Fibroblast of pulmonary artery (primary cell): ENCODE measurements at regions not wholly inside any gene's neighbourhood (a gene's known extent, or its start where the extent isn't known, plus 50 kb on each side); places are given as distances from the start of the nearest gene placed in this dataset.

ENCODE experiments used
- DNase-seq: peaks from one replicate; pipeline ENCODE4 v3.0.0-alpha.2; 2010; ENCODE audit warnings: low read depth
- H3K4me3 ChIP-seq: replicated peaks from 2 replicates; pipeline ENCODE4 v1.5.1; 2011; ENCODE audit warnings: low read depth, mild to moderate bottlenecking, control low read depth, low read length, moderate library complexity
- CTCF ChIP-seq: IDR thresholded peaks from 2 replicates; pipeline ENCODE4 v1.5.1; 2011; ENCODE audit warnings: mild to moderate bottlenecking, control low read depth, low read length, inconsistent platforms; ENCODE audit errors: missing control alignments

- DNase-seq: no peak
- no peak overlapping the region for H3K4me3 ChIP-seq
- no peak for TF ChIP-seq CTCF
Measured at GRCh38 chr6:15781333-15781732, 118.5 kb upstream of the DTNBP1 start.

GRCh38 chr6:15780437-15780836 lies 117.6 kb upstream of the DTNBP1 start:
- no peak for DNase-seq
- H3K4me3 ChIP-seq: no peak overlapping the region
- no peak for TF ChIP-seq CTCF

DNA sequence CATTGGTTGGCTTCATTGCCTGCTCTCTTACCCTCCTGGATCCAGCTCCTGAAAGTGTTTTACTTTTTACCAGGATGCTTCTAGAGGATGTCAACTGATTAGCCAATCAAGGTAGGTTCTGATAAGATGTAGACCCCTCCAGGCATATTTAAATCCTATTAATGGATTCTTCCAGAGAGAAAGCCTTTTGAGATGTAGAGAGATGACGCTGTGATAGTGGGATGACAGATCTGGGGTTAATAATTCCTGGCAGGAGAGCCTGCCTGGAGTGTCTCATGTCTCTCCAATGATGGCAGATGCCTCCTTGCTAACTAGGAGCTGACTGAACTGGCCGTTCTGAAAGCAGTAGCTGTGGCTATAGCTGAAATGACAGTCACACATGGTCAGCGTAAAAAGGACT lies 116.9 kb upstream of the DTNBP1 start:
- TF ChIP-seq CTCF: no peak
- H3K4me3 ChIP-seq: no peak overlapping the region
- no peak for DNase-seq

DNA sequence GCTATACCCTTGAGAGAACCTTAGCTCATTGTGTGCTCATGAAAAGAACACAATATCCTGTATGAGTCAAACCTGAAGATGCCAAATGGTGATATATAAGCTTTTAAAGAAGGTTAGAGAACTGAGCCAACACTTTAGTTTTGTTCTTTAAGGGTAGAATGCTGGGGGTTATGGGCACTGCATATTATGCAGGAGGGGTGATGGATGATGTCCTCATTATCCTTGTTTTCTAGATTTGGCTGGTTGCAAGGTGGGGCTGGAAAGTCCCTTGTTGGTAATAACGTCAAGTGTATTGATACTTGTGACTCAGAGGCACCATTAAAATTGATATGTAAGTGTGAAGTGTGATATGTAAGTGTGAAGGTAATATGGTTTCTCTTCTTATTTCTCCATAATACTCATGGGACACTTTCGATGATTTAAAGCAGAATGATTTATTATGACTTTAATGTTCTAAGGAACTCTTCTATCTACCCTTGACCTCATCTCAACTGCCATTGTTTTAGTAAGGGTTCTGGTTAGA lies 113.7 kb upstream of the DTNBP1 start:
- no peak overlapping the region for H3K4me3 ChIP-seq
- no peak for TF ChIP-seq CTCF
- DNase-seq: no peak

- H3K4me3 ChIP-seq: no peak overlapping the region
- TF ChIP-seq CTCF: no peak
- peak; percentile 7 for DNase-seq
Measured at GRCh38 chr6:15775741-15776140, 112.9 kb upstream of the DTNBP1 start.

DNA sequence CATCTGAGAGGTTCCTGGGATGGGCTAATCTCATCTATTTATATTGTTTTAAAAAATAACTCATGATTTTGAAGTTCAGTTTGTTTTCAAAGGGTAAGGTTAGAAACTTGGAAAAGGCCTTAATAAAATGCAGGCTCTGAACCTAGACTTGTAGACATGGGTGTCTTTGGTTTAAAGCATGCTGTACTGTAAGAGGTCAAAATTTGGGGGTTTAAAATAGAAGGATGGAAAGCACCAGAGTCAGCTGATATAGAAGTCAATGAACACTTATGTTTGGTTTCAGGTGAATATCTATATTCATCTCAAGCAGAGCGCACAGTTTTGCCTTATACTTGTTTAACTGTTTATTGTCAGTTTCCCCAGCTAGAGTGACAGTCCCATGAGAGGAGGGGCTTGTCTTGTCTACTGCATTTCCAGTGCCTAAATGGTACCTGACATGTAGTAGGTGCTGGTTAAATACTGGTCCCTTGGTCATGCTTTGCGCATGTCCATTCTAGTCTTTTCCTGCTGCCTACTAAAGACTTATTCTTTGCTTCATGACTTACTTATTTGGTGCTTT lies 112.3 kb upstream of the DTNBP1 start:
- TF ChIP-seq CTCF: no peak
- H3K4me3 ChIP-seq: no peak overlapping the region
- DNase-seq: no peak

- no peak for DNase-seq
- TF ChIP-seq CTCF: no peak
- no peak overlapping the region for H3K4me3 ChIP-seq
Measured at GRCh38 chr6:15773806-15774410, 111.1 kb upstream of the DTNBP1 start.
